Stomach smooth muscle (tissue), 2 donors: ENCODE measurements at regions not wholly inside any gene's neighbourhood (a gene's known extent, or its start where the extent isn't known, plus 50 kb on each side); places are given as distances from the start of the nearest gene placed in this dataset.
"Not testable (repeated sequence)": the region's sequence is repeated elsewhere in the genome, so short reads cannot be mapped to it uniquely, and the experiment has no call there.

Experiments
- H3K27ac ChIP-seq: one replicate; pipeline ENCODE4 v1.7.0; 2013; ENCODE audit warnings: mild to moderate bottlenecking, low read length, inconsistent platforms
- H3K27me3 ChIP-seq, 2 donors: one replicate each; pipeline ENCODE4 v1.7.0; 2013; ENCODE audit warnings: low read length in 2 of 2; ENCODE audit not compliant: insufficient read depth in 2 of 2, control insufficient read depth in 1 of 2
- H3K36me3 ChIP-seq, 2 donors: one replicate each; pipeline ENCODE4 v1.7.0; 2013; ENCODE audit warnings: low read length in 2 of 2; ENCODE audit not compliant: control insufficient read depth in 2 of 2, insufficient read depth in 2 of 2
- H3K4me1 ChIP-seq: one replicate; pipeline ENCODE4 v1.7.0; 2013; ENCODE audit warnings: low read length; ENCODE audit not compliant: control insufficient read depth, insufficient read depth
- H3K4me3 ChIP-seq, 2 donors: one replicate each; pipeline ENCODE4 v1.7.0; 2013; ENCODE audit warnings: low read length in 2 of 2
- H3K9ac ChIP-seq, 2 donors: one replicate each; pipeline ENCODE4 v1.7.0; 2013; ENCODE audit warnings: low read length in 2 of 2, mild to moderate bottlenecking in 1 of 2
- H3K9me3 ChIP-seq, 2 donors: one replicate each; pipeline ENCODE4 v1.7.0; 2013; ENCODE audit warnings: low read length in 2 of 2; ENCODE audit not compliant: control insufficient read depth in 2 of 2
- donor health status: healthy.
- donor health status: Pancreatic carcinoma.

DNA sequence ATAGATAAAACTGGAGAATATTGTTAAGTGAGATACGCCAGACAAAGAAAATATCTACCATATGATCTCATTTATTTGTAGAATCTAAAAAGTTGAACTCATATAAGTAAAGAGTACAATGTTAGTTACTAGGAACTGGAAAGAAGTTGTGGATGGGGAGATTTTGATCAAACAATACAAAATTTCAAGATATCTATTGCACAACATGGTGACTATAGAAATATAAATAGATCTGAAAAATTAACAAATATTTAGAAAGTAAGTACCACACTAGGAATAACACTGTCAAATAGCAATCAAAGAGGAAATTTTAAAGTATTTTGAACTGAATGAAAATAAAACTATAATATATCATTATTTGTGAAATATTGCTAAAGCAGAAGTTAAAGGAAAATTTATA, 437.2 kb downstream of the AASDHPPT start:
- Histone ChIP-seq H3K4me3 (no peak overlapping the region), H3K4me1 (no peaks in the 10 kb centered on the region), H3K9ac (no peak overlapping the region), H3K27me3 (no peaks in the 10 kb centered on the region), H3K9me3 (no peaks in the 10 kb centered on the region), H3K36me3 (no peaks in the 10 kb centered on the region), H3K27ac (no peak overlapping the region)

GRCh38 chr11:106517426-106517825, 440.0 kb downstream of the AASDHPPT start:
- no peaks in the 10 kb centered on the region for H3K36me3 ChIP-seq

DNA sequence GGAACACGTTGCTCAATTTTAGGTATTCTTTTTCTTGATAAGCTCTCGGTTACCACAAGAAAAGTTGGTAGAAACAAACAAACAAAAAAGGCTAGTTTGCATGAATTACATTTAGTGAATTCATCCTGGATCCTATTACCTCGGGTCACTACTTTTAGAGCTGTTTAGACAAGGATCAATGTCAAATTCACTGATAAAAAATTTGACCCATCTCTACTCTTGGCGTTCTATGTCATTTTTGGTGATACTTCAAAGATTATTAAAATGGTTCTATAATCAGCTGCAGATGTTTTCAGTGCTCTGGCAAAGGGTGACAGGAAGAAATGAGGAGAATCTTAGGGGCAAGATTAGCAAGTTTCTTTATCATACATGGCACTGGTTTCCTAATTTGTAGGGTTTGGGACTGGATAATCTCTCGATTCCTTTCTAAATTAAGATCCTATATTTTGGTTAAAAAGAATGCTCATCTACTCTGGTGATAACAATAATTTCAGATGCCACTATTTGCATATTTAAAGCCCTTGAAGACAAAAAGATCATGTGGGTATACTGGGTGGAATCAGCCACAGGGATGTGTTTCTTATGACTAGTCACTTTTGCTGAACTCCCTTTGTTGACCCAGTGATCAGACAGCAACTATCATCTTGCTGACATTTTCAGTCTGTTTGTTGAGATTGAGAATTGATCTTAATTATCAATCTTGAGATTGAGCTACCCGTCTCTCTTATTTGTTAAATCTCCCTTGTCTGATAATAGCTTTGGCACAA, 442.9 kb downstream of the AASDHPPT start:
- Histone ChIP-seq H3K27me3 (no peaks in the 10 kb centered on the region), H3K36me3 (no peaks in the 10 kb centered on the region), H3K4me3 (no peak overlapping the region)

More at GRCh38 chr11:106517426-106517825, 440.0 kb downstream of the AASDHPPT start:
- Histone ChIP-seq H3K9ac (no peak overlapping the region), H3K27ac (no peak overlapping the region), H3K27me3 (no peaks in the 10 kb centered on the region), H3K9me3 (no peaks in the 10 kb centered on the region), H3K4me1 (no peaks in the 10 kb centered on the region), H3K4me3 (no peak overlapping the region)

GRCh38 chr11:106520920-106521319, 443.5 kb downstream of the AASDHPPT start:
- Histone ChIP-seq H3K4me1 (no peaks in the 10 kb centered on the region), H3K9ac (no peak overlapping the region), H3K9me3 (no peaks in the 10 kb centered on the region), H3K27ac (no peak overlapping the region), H3K4me3 (no peak overlapping the region), H3K27me3 (no peaks in the 10 kb centered on the region), H3K36me3 (no peaks in the 10 kb centered on the region)

More for the DNA sequence above, 442.9 kb downstream of the AASDHPPT start:
- no peak overlapping the region for H3K9ac ChIP-seq
- no peaks in the 10 kb centered on the region for H3K9me3 ChIP-seq
- no peaks in the 10 kb centered on the region for H3K4me1 ChIP-seq
- no peak overlapping the region for H3K27ac ChIP-seq

DNA sequence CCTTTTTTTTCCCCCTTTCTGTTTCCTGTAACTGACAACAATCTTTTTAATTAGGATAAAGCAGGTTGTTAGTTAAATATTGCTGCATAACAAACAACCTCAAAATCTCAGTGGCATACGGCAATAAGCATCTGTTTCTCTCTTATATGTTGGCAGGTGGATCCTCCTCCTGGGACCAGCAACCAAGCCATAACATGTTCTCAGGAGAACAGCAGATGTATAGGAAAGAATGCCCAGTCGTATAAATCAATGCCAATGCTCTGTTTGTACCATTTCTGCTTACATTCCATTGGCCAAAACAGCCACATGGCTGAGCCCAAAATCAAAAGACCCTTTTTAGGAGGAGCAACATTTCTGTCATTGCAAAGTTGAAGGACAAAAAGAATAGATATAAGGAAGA, 445.7 kb downstream of the AASDHPPT start:
- no peaks in the 10 kb centered on the region for H3K4me1 ChIP-seq
- H3K9ac ChIP-seq = no peak overlapping the region
- H3K36me3 ChIP-seq = no peaks in the 10 kb centered on the region
- no peak overlapping the region for H3K27ac ChIP-seq
- no peaks in the 10 kb centered on the region for H3K27me3 ChIP-seq
- H3K9me3 ChIP-seq = no peaks in the 10 kb centered on the region
- H3K4me3 ChIP-seq = no peak overlapping the region

- Histone ChIP-seq H3K9me3 (no peaks in the 10 kb centered on the region), H3K36me3 (no peaks in the 10 kb centered on the region), H3K4me3 (no peak overlapping the region), H3K27me3 (no peaks in the 10 kb centered on the region), H3K4me1 (no peaks in the 10 kb centered on the region), H3K9ac (no peak overlapping the region), H3K27ac (no peak overlapping the region)
Measured at GRCh38 chr11:106523921-106524320, 446.5 kb downstream of the AASDHPPT start.

DNA sequence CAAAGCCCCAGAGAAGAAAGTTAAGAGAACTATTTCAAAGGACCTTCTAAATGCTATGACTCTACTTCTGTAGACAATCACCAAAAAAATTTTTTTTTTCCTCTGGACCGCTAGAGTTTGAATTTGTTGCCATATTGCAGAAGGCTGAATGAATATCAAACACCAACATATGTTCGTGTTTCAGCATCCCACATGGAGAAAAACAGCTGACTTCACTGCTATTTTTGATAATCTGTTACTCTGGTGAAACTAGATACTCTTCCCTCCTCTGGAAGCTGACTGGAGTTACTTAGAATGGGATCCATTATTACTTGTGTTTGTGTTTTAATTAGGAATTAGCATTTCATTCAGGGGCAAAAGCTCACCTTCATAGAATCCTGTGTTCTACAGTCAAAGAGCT, 447.0 kb downstream of the AASDHPPT start:
- H3K4me3 ChIP-seq = no peak overlapping the region
- H3K36me3 ChIP-seq = no peaks in the 10 kb centered on the region
- H3K9me3 ChIP-seq = no peaks in the 10 kb centered on the region
- no peaks in the 10 kb centered on the region for H3K4me1 ChIP-seq
- no peaks in the 10 kb centered on the region for H3K27me3 ChIP-seq
- H3K27ac ChIP-seq = no peak overlapping the region
- no peak overlapping the region for H3K9ac ChIP-seq

DNA sequence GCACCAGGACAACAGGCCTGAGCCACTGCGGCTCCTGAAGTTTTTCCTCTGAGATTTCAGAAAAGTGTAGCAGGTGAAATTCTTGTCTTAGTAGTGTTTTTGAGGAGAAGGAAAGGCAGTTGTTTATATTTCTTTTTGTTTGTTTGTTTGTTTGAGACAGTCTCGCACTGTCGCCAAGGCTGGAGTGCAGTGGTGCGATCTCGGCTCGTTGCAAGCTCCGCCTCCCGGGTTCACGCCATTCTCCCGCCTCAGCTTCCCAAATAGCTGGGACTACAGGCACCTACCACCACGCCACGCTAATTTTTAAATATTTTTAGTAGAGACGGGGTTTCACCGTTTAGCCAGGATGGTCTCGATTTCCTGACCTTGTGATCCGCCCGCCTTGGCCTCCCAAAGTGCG, 454.2 kb downstream of the AASDHPPT start:
- H3K9ac ChIP-seq, H3K36me3 ChIP-seq: not testable (repeated sequence)

GRCh38 chr11:106533046-106533445, 455.6 kb downstream of the AASDHPPT start:
- Histone ChIP-seq H3K4me3 (no peak overlapping the region), H3K4me1 (no peaks in the 10 kb centered on the region), H3K9me3 (no peaks in the 10 kb centered on the region), H3K27me3 (no peaks in the 10 kb centered on the region), H3K36me3 (no peaks in the 10 kb centered on the region), H3K9ac (no peak overlapping the region), H3K27ac (no peak overlapping the region)

More for the DNA sequence above, 454.2 kb downstream of the AASDHPPT start:
- H3K4me3 ChIP-seq, H3K27me3 ChIP-seq, H3K27ac ChIP-seq, H3K9me3 ChIP-seq, H3K4me1 ChIP-seq: not testable (repeated sequence)

DNA sequence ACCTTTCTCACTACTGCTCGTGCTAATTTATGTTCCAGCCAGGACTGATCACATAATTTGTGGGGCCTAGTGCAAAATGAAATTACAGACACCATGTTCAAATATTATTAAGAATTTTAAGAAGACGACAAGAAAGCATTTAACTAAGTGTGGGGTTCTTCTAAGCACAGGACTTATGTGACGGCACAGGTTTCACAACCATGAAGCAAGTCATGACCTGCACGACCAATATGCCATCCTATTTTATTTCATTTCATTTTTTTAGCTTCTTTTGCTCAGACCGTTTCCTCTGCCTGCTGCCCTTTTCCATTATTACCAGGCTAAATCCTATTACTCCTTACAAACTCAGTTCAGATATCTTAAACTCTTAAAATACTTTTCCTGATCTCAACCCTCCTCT, 462.5 kb downstream of the AASDHPPT start:
- no peaks in the 10 kb centered on the region for H3K27me3 ChIP-seq
- no peaks in the 10 kb centered on the region for H3K9me3 ChIP-seq
- no peak overlapping the region for H3K4me3 ChIP-seq
- H3K27ac ChIP-seq = no peak overlapping the region
- no peaks in the 10 kb centered on the region for H3K4me1 ChIP-seq
- no peaks in the 10 kb centered on the region for H3K36me3 ChIP-seq
- no peak overlapping the region for H3K9ac ChIP-seq

DNA sequence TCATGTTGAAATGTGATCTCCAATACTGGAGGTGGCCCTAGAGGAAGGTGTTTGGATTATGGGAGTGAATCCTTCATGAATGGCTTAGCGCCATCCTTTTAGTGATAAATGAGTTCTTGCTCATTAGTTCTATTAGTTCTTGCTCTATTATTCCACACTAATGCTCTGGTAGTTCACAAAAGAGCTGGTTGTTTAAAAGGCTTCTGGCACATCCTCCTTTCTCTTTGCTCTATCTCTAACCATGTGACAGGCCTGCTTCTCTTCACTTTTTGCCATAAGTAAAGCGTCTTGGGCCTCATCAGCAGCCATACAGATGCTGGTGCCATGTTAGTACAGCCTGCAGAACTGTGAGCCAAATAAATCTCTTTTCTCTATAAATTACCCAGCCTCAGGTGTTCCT, 469.9 kb downstream of the GUCY1A2 start:
- Histone ChIP-seq H3K9me3 (no peaks in the 10 kb centered on the region), H3K4me3 (no peak overlapping the region), H3K9ac (no peak overlapping the region), H3K4me1 (no peaks in the 10 kb centered on the region), H3K27ac (no peak overlapping the region), H3K36me3 (no peaks in the 10 kb centered on the region), H3K27me3 (no peaks in the 10 kb centered on the region)
